Endothelial cell of umbilical vein (primary cell): ENCODE measurements at regions not wholly inside any gene's neighbourhood (a gene's known extent, or its start where the extent isn't known, plus 50 kb on each side); places are given as distances from the start of the nearest gene placed in this dataset.

ENCODE experiments used
- BruUV-seq: library from RNA; stranded (reverse); fragments of 400-500 nt; replicated peaks from 2 replicates; lab custom pipeline; 2021; lab: Mats Ljungman, UMichigan
- CTCF ChIA-PET: fragments of 300-600, 350-600 bp; sonication (Branson Sonifier 250); formaldehyde crosslinking; loops from one replicate; lab custom pipeline; 2021; ENCODE audit warnings: antibody characterized with exemption, inconsistent platforms; lab: Charles Lee
- POLR2A ChIA-PET: fragments of 300-600, 350-600 bp; sonication (Branson Sonifier 250); formaldehyde crosslinking; loops from one replicate; lab custom pipeline; 2021; ENCODE audit warnings: antibody characterized with exemption, inconsistent platforms; lab: Charles Lee
- DNase-seq: peaks from one replicate; pipeline ENCODE4 v3.0.0-alpha.2; 2011; ENCODE audit warnings: low read depth, low spot score
- FAIRE-seq: peaks from 2 replicates; lab custom pipeline; 2011; peaks lifted over from hg19 to GRCh38; lab: Jason Lieb, UNC
- H2AFZ ChIP-seq: 2 replicates; pipeline ENCODE4 v1.6.0; 2012; ENCODE audit warnings: low read depth, low read length, control low read depth, inconsistent platforms
- H3K27ac ChIP-seq: 2 replicates; pipeline ENCODE4 v1.5.1; 2011; ENCODE audit warnings: low read depth, mild to moderate bottlenecking, control low read depth, low read length, moderate library complexity; ENCODE audit not compliant: insufficient read depth
- H3K27me3 ChIP-seq, 2 experiments: 2 replicates each; pipeline versions ENCODE4 v1.6.0 to v1.6.1; 2011; ENCODE audit warnings: low read length in 2 of 2, mixed read lengths in 1 of 2; ENCODE audit not compliant: control insufficient read depth in 2 of 2, insufficient read depth in 2 of 2
- H3K36me3 ChIP-seq, 2 experiments: 2 replicates in 1 of 2; 3 replicates in 1 of 2; pipeline ENCODE4 v1.5.1; 2011; ENCODE audit warnings: low read length in 2 of 2, mild to moderate bottlenecking in 1 of 2, moderate library complexity in 1 of 2; ENCODE audit not compliant: control insufficient read depth in 2 of 2, insufficient read depth in 2 of 2; ENCODE audit errors: extremely low read depth in 1 of 2
- H3K4me1 ChIP-seq: 3 replicates; pipeline ENCODE4 v1.5.1; 2011; ENCODE audit warnings: mild to moderate bottlenecking, low read length; ENCODE audit not compliant: control insufficient read depth, insufficient read depth; ENCODE audit errors: extremely low read depth
- H3K4me2 ChIP-seq: 2 replicates; pipeline ENCODE4 v1.6.1; 2011; ENCODE audit warnings: low read length, control low read depth, mixed read lengths; ENCODE audit not compliant: insufficient read depth
- H3K4me3 ChIP-seq, 3 experiments: fragments of 200-600 bp in 1 of 3; sonication (generic), shearing (Covaris generic) in 1 of 3; replicated peaks in 1 of 3; 2 replicates each; pipeline ENCODE4 v1.5.1; 2011 to 2016; ENCODE audit warnings: control low read depth in 3 of 3, low read length in 3 of 3, mild to moderate bottlenecking in 2 of 3, inconsistent platforms in 1 of 3, low read depth in 1 of 3, moderate library complexity in 1 of 3; ENCODE audit not compliant: insufficient read depth in 1 of 3
- H3K79me2 ChIP-seq: 2 replicates; pipeline ENCODE4 v1.6.0; 2012; ENCODE audit warnings: low read length, inconsistent platforms; ENCODE audit not compliant: control insufficient read depth, insufficient read depth
- H3K9ac ChIP-seq: replicated peaks from 2 replicates; pipeline ENCODE3; 2011; ENCODE audit warnings: low read length, control low read depth; ENCODE audit not compliant: insufficient read depth; ENCODE audit errors: extremely low read depth
- H3K9me1 ChIP-seq: replicated peaks from 3 replicates; pipeline ENCODE4 v1.6.0; 2011; ENCODE audit warnings: mild to moderate bottlenecking, low read length; ENCODE audit not compliant: control insufficient read depth, insufficient read depth; ENCODE audit errors: extremely low read depth
- H3K9me3 ChIP-seq: replicated peaks from 2 replicates; pipeline ENCODE4 v1.5.1; 2012; ENCODE audit warnings: low read length, inconsistent platforms; ENCODE audit not compliant: control insufficient read depth, insufficient read depth
- H4K20me1 ChIP-seq: replicated peaks from 2 replicates; pipeline ENCODE3; 2011; ENCODE audit warnings: mild to moderate bottlenecking, low read length; ENCODE audit not compliant: control insufficient read depth, insufficient read depth; ENCODE audit errors: extremely low read depth
- EZH2 ChIP-seq: IDR thresholded peaks from 2 replicates; pipeline ENCODE4 v1.6.1; 2012; ENCODE audit warnings: borderline replicate concordance, low read depth, mild to moderate bottlenecking, moderate library complexity, low read length, inconsistent platforms; ENCODE audit not compliant: severe bottlenecking
- FOS ChIP-seq: IDR thresholded peaks from 2 replicates; pipeline ENCODE4 v1.6.1; 2011; ENCODE audit warnings: mild to moderate bottlenecking, low read length, moderate library complexity, borderline replicate concordance; ENCODE audit not compliant: insufficient read depth
- GATA2 ChIP-seq: IDR thresholded peaks from 2 replicates; pipeline ENCODE4 v1.7.0; 2011; ENCODE audit warnings: low read depth, mild to moderate bottlenecking, moderate library complexity, mixed read lengths, low read length; ENCODE audit not compliant: insufficient read length, insufficient read depth
- JUN ChIP-seq: IDR thresholded peaks from 2 replicates; pipeline ENCODE4 v1.6.1; 2011; ENCODE audit warnings: borderline replicate concordance, low read depth; ENCODE audit not compliant: insufficient read length, insufficient read depth
- MYC ChIP-seq: IDR thresholded peaks from one replicate; pipeline ENCODE4 v1.6.1; 2011; ENCODE audit warnings: mild to moderate bottlenecking, low read depth, low read length
- POLR2A ChIP-seq: IDR thresholded peaks from 2 replicates; pipeline ENCODE4 v1.6.1; 2012; ENCODE audit warnings: low read depth, mild to moderate bottlenecking, control low read depth, low read length
- POLR2AphosphoS5 ChIP-seq: IDR thresholded peaks from 2 replicates; pipeline ENCODE4 v1.6.1; 2012; ENCODE audit warnings: low read depth, mild to moderate bottlenecking, control low read depth, low read length, moderate library complexity; ENCODE audit not compliant: insufficient read depth
- dilution Hi-C: fragments of 300-500 bp; cut with MboI; formaldehyde crosslinking; loops from one replicate; pipeline ENCODE4 v1.15.0; 2019; ENCODE audit warnings: low sequenced_read_pairs; ENCODE audit not compliant: extremely low pct_ligation_motif_present
- intact Hi-C: fragments of 100-400 bp; cut with micrococcal nuclease; formaldehyde crosslinking; loops from one replicate; pipeline ENCODE4 v1.10.0; 2022
- TF ChIP-seq, protein P1 (sequence below): IDR thresholded peaks from 2 replicates; pipeline ENCODE4 v1.6.1; 2011; ENCODE audit not compliant: insufficient read depth, insufficient read length
- TF ChIP-seq, protein P2 (sequence below), 2 donors: IDR thresholded peaks; 1 replicate in 1 of 2; 2 replicates in 1 of 2; pipeline ENCODE4 v1.5.1; 2011; ENCODE audit warnings: low read length in 2 of 2, mild to moderate bottlenecking in 2 of 2, moderate library complexity in 2 of 2, control low read depth in 1 of 2, inconsistent platforms in 1 of 2, low read depth in 1 of 2; ENCODE audit not compliant: insufficient read depth in 1 of 2; ENCODE audit errors: extremely low read depth in 1 of 2

DNA sequence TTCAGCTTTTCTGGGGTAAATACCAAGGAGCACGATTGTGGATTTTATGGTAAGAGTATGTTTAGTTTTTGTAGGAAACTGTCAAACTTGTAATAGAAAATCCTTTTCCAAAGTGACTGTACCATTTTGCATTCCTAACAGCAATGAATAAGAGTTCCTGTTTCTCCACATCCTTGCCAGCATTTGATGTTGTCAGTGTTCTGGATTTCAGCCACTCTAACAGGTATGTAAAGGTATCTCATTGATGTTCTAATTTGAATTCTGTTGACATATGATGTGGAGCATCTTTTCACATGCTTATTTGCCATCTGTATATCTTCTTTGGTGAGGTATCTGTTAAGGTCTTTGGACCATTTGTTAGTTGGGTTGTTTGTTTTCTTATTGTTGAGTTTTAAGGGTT lies 50.3 kb upstream of the RGS2 start:
- dilution Hi-C loops (no loop called here), intact Hi-C loops (no loop called here)
- no peaks in the 10 kb centered on the region for H3K27me3 ChIP-seq
- H4K20me1 ChIP-seq, result no peaks in the 10 kb centered on the region
- no peak overlapping the region for H3K9ac ChIP-seq
- TF ChIP-seq, protein P1, sequence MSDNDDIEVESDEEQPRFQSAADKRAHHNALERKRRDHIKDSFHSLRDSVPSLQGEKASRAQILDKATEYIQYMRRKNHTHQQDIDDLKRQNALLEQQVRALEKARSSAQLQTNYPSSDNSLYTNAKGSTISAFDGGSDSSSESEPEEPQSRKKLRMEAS, result no peak
- TF ChIP-seq POLR2A (no peak), EZH2 (no peak), GATA2 (no peak), MYC (no peak), POLR2AphosphoS5 (no peak), FOS (no peak), JUN (no peak)
- TF ChIP-seq, protein P2, sequence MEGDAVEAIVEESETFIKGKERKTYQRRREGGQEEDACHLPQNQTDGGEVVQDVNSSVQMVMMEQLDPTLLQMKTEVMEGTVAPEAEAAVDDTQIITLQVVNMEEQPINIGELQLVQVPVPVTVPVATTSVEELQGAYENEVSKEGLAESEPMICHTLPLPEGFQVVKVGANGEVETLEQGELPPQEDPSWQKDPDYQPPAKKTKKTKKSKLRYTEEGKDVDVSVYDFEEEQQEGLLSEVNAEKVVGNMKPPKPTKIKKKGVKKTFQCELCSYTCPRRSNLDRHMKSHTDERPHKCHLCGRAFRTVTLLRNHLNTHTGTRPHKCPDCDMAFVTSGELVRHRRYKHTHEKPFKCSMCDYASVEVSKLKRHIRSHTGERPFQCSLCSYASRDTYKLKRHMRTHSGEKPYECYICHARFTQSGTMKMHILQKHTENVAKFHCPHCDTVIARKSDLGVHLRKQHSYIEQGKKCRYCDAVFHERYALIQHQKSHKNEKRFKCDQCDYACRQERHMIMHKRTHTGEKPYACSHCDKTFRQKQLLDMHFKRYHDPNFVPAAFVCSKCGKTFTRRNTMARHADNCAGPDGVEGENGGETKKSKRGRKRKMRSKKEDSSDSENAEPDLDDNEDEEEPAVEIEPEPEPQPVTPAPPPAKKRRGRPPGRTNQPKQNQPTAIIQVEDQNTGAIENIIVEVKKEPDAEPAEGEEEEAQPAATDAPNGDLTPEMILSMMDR (IDR thresholded peaks at IDR 0.05; ENCODE audit: extremely low read depth in 1 of 2, insufficient read depth in 1 of 2, low read depth in 1 of 2, low read length in 2 of 2), result no peak
- no peak for DNase-seq
- no peak overlapping the region for H2AFZ ChIP-seq
- ChIA-PET CTCF (interaction anchor here (1.8 kb wide), 1 partner anchor 13 kb away, joined by 4 read pairs; no protein-coding TSS in a partner anchor), POLR2A (no interaction called here)
- FAIRE-seq, result no peak
- no peaks in the 10 kb centered on the region for H3K36me3 ChIP-seq
- H3K27ac ChIP-seq, result no peak overlapping the region
- no peaks in the 10 kb centered on the region for H3K4me1 ChIP-seq
- no peaks in the 10 kb centered on the region for H3K79me2 ChIP-seq
- H3K4me2 ChIP-seq, result no peak overlapping the region
- H3K4me3 ChIP-seq, result no peak overlapping the region
- BruUV-seq, result no TSS peak
- H3K9me3 ChIP-seq, result no peaks in the 10 kb centered on the region
- no peaks in the 10 kb centered on the region for H3K9me1 ChIP-seq
